K562 (cell line): ENCODE measurements at regions not wholly inside any gene's neighbourhood (a gene's known extent, or its start where the extent isn't known, plus 50 kb on each side); places are given as distances from the start of the nearest gene placed in this dataset.

ENCODE experiments used
- ATAC-seq: fragments of 200-7000 bp; cut with Tn5 transposase; 3 replicates; pipeline ENCODE4 v1.9.1; 2020; ENCODE audit warnings: moderate library complexity
- BruUV-seq: library from RNA; stranded (reverse); fragments of 400-500 nt; replicated peaks from 2 replicates; lab custom pipeline; 2021; lab: Mats Ljungman, UMichigan
- CTCF ChIA-PET: fragments of 300-600 bp; formaldehyde crosslinking; extraction: SDS; loops from one replicate; lab custom pipeline; 2021; ENCODE audit warnings: low intra/inter-chr PET ratio; lab: Yijun Ruan, JAX
- POLR2A ChIA-PET: fragments of 300-600, 350-650 bp; sonication (Branson Sonifier 250); formaldehyde crosslinking; extraction: SDS; loops from one replicate; lab custom pipeline; 2021; ENCODE audit warnings: antibody characterized with exemption, inconsistent platforms; lab: Yijun Ruan, JAX
- DNase-seq, 4 experiments: peaks; one replicate each; pipeline versions ENCODE4 v3.0.0 to v3.0.0-alpha.2; 2011 to 2018; ENCODE audit warnings: low spot score in 3 of 4, mixed read lengths in 3 of 4; ENCODE audit errors: extremely low read depth in 1 of 4
- FAIRE-seq: peaks from 2 replicates; lab custom pipeline; 2011; peaks lifted over from hg19 to GRCh38; lab: Jason Lieb, UNC
- H2AFZ ChIP-seq: 2 replicates; pipeline ENCODE4 v1.6.0; 2011; ENCODE audit warnings: low read depth, low read length, control low read depth, inconsistent platforms
- H3K27ac ChIP-seq: fragments of 200-600 bp; 3 replicates; pipeline ENCODE4 v1.8.0; 2011; ENCODE audit warnings: low read depth, mild to moderate bottlenecking, control low read depth, inconsistent platforms, low read length, moderate library complexity, mixed read lengths; ENCODE audit errors: extremely low read depth
- H3K27me3 ChIP-seq, 2 experiments: fragments of 300-600 bp in 1 of 2; 2 replicates in 1 of 2; 3 replicates in 1 of 2; pipeline versions ENCODE4 v1.6.0 to v1.8.0; 2011; ENCODE audit warnings: inconsistent platforms in 2 of 2, low read length in 2 of 2, mild to moderate bottlenecking in 1 of 2, mixed read lengths in 1 of 2, moderate library complexity in 1 of 2; ENCODE audit not compliant: control insufficient read depth in 2 of 2, insufficient read depth in 2 of 2
- H3K36me3 ChIP-seq: fragments of 300-600 bp; 3 replicates; pipeline ENCODE4 v1.8.0; 2011; ENCODE audit warnings: mild to moderate bottlenecking, low read length, inconsistent platforms; ENCODE audit not compliant: control insufficient read depth, insufficient read depth
- H3K4me1 ChIP-seq, 2 experiments: fragments of 200-600 bp in 1 of 2; replicated peaks in 1 of 2; 2 replicates in 1 of 2; 3 replicates in 1 of 2; pipeline versions ENCODE4 v1.5.1 to v1.8.0; 2011; ENCODE audit warnings: inconsistent platforms in 2 of 2, low read length in 2 of 2, mild to moderate bottlenecking in 1 of 2, mixed read lengths in 1 of 2, moderate library complexity in 1 of 2; ENCODE audit not compliant: control insufficient read depth in 2 of 2, insufficient read depth in 2 of 2
- H3K4me2 ChIP-seq: 2 replicates; pipeline ENCODE4 v1.6.1; 2011; ENCODE audit warnings: low read length, control low read depth, inconsistent platforms, mixed read lengths; ENCODE audit not compliant: insufficient read depth
- H3K4me3 ChIP-seq: fragments of 200-600 bp; sonication (generic), shearing (Covaris generic); 2 replicates; pipeline ENCODE4 v1.5.1; 2016; ENCODE audit warnings: control low read depth, inconsistent platforms
- H3K79me2 ChIP-seq: fragments of 200-600 bp; 3 replicates; pipeline ENCODE4 v1.8.0; 2011; ENCODE audit warnings: low read length, inconsistent platforms; ENCODE audit not compliant: control insufficient read depth, insufficient read depth
- H3K9ac ChIP-seq, 2 experiments: 2 replicates each; pipeline versions ENCODE4 v1.6.0 to v1.6.1; 2011; ENCODE audit warnings: low read depth in 2 of 2, low read length in 2 of 2, control low read depth in 1 of 2, inconsistent platforms in 1 of 2, mild to moderate bottlenecking in 1 of 2, mixed read lengths in 1 of 2; ENCODE audit not compliant: insufficient read depth in 1 of 2
- H3K9me1 ChIP-seq: one replicate; pipeline ENCODE4 v1.6.0; 2011; ENCODE audit warnings: inconsistent platforms, mild to moderate bottlenecking, low read length, moderate library complexity; ENCODE audit not compliant: control insufficient read depth, insufficient read depth
- H3K9me3 ChIP-seq: replicated peaks from 2 replicates; pipeline ENCODE4 v1.5.1; 2011; ENCODE audit warnings: low read depth, low read length, inconsistent platforms; ENCODE audit not compliant: control insufficient read depth, insufficient read depth
- H4K20me1 ChIP-seq: replicated peaks from 2 replicates; pipeline ENCODE4 v1.6.1; 2011; ENCODE audit warnings: low read length, inconsistent platforms, mixed read lengths; ENCODE audit not compliant: control insufficient read depth, insufficient read depth
- DPF2 ChIP-seq: fragments of 450-650 bp; IDR thresholded peaks from 2 replicates; pipeline ENCODE4 v1.6.1; 2016
- MAFF ChIP-seq: IDR thresholded peaks from 2 replicates; pipeline ENCODE4 v1.6.1; 2012; ENCODE audit warnings: low read length, improper control_type of control experiment
- NR2C2 ChIP-seq, 2 experiments: fragments of 200-800 bp in 1 of 2; sonication (Bioruptor generic) in 1 of 2; sonication (generic) in 1 of 2; formaldehyde crosslinking in 1 of 2; IDR thresholded peaks; 2 replicates each; pipeline versions ENCODE4 v1.6.1 to v1.8.0; 2016 to 2022; ENCODE audit warnings: mild to moderate bottlenecking in 1 of 2, missing compliant biosample characterization in 1 of 2, missing genetic modification characterization in 1 of 2, missing genetic modification reagents in 1 of 2
- SMC3 ChIP-seq: conservative IDR thresholded peaks from 2 replicates; pipeline ENCODE4 v1.6.1; 2011; ENCODE audit warnings: low read depth, low read length, improper control_type of control experiment; ENCODE audit not compliant: insufficient read depth
- ZC3H8 ChIP-seq: fragments of 450-650 bp; IDR thresholded peaks from 2 replicates; pipeline ENCODE4 v1.6.1; 2017
- ZNF277 ChIP-seq: fragments of 250-450 bp; sonication (Bioruptor Pico); IDR thresholded peaks from 2 replicates; pipeline ENCODE4 v1.8.0; 2022; ENCODE audit warnings: inconsistent platforms, mild to moderate bottlenecking, moderate library complexity, borderline replicate concordance
- ZNF785 ChIP-seq: fragments of 250-450 bp; sonication (Bioruptor Pico); IDR thresholded peaks from 2 replicates; pipeline ENCODE4 v1.4.0; 2020; ENCODE audit warnings: mild to moderate bottlenecking
- ZNF830 ChIP-seq: fragments of 250-450 bp; sonication (Bioruptor Pico); IDR thresholded peaks from 2 replicates; pipeline ENCODE4 v1.5.0; 2021; ENCODE audit warnings: mild to moderate bottlenecking
- WGBS: fragments of 100-300 bp; shearing (Covaris generic); methylation state at CpG from one replicate; pipeline ENCODE4 v1.1.6; 2016; ENCODE audit warnings: low coverage, mixed read lengths; ENCODE audit not compliant: insufficient coverage; ENCODE audit errors: missing lambda C conversion rate; 5-methylcytosine and 5-hydroxymethylcytosine counted together
- in situ Hi-C: fragments of 300-500 bp; cut with MboI; formaldehyde crosslinking; loops from 4 replicates; pipeline ENCODE4 v1.15.0; 2018; ENCODE audit warnings: inconsistent platforms, mixed read lengths
- intact Hi-C: fragments of 100-400 bp; cut with micrococcal nuclease; formaldehyde crosslinking; loops from 2 replicates; pipeline ENCODE4 v1.14.2; 2022

DNA sequence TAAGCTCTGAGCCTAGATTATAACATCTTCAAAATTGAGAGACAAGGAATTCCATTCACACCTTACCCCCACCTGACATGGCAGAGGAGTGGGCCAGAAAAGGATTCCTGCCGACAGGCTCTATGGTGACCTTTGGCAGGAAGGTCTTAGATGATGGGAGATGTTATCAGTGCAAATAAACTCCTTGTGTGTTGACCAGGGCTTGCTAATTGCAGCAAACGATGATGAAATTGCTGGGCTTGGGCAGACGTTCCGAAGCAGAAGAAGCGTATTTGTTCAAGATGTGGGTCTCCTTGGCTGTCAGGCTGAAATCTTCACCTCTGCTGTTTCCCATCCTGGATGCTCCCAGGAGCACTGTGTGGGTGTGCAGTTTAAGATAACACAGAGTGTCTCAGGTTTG lies 183.7 kb upstream of the CADM1 start (continued):
- TF ChIP-seq NR2C2 (CRISPR knock-in tag; IDR thresholded peaks at IDR 0.05) (no peak), NR2C2 (tag; IDR thresholded peaks at IDR 0.05) (no peak), DPF2 (no peak)

- WGBS, result under 1% methylated on average over 8 of the region's 8 CpGs
- Histone ChIP-seq H3K36me3 (no peaks in the 10 kb centered on the region), H3K79me2 (no peaks in the 10 kb centered on the region), H2AFZ (no peak overlapping the region), H3K27me3 (no peaks in the 10 kb centered on the region), H3K9me3 (no peaks in the 10 kb centered on the region), H3K9me1 (no peaks in the 10 kb centered on the region), H3K4me1 (no peaks in the 10 kb centered on the region), H3K9ac (no peak overlapping the region), H3K4me2 (no peak overlapping the region), H3K4me3 (no peak overlapping the region), H4K20me1 (no peaks in the 10 kb centered on the region), H3K27ac (no peak overlapping the region)
- ATAC-seq, result no peak
- no peak for DNase-seq
- FAIRE-seq, result no peak
- in situ Hi-C loops, result no loop called here
- TF ChIP-seq MAFF (no peak), SMC3 (no peak), ZNF277 (no peak), ZNF830 (no peak), ZNF785 (CRISPR knock-in tag) (no peak), ZC3H8 (no peak)
- ChIA-PET CTCF (no interaction called here), POLR2A (interaction anchor here (0.6 kb wide), 1 partner anchor 121 kb away, joined by 3 read pairs; no protein-coding TSS in a partner anchor)
- intact Hi-C loops, result no loop called here
- BruUV-seq, result no TSS peak
Observed at GRCh38 chr11:115684699-115685098, 180.5 kb upstream of the CADM1 start.
